Trophoblast cell (in vitro differentiated cells and primary cell): ENCODE measurements at regions not wholly inside any gene's neighbourhood (a gene's known extent, or its start where the extent isn't known, plus 50 kb on each side); places are given as distances from the start of the nearest gene placed in this dataset.
A peak's percentile ranks its signal among the peaks of the same experiment; 100 is the strongest.

Experiments
- DNase-seq, 2 donors: peaks; one replicate each; pipeline ENCODE4 v3.0.0-alpha.2; 2016
- H2AFZ ChIP-seq: 2 replicates; pipeline ENCODE4 v1.6.1; 2013; ENCODE audit warnings: low read length, moderate library complexity, mild to moderate bottlenecking; ENCODE audit not compliant: insufficient read depth, poor library complexity
- H2AK5ac ChIP-seq: 2 replicates; pipeline ENCODE4 v1.6.1; 2013; ENCODE audit warnings: mild to moderate bottlenecking, low read length
- H2BK120ac ChIP-seq: 2 replicates; pipeline ENCODE4 v1.6.1; 2013; ENCODE audit warnings: low read length, mild to moderate bottlenecking, moderate library complexity; ENCODE audit not compliant: insufficient read depth, poor library complexity
- H2BK12ac ChIP-seq: 2 replicates; pipeline ENCODE4 v1.6.1; 2013; ENCODE audit warnings: mild to moderate bottlenecking, low read length, moderate library complexity
- H2BK5ac ChIP-seq: 2 replicates; pipeline ENCODE4 v1.6.1; 2013; ENCODE audit warnings: low read length, low read depth, moderate library complexity, mild to moderate bottlenecking; ENCODE audit not compliant: poor library complexity
- H3K14ac ChIP-seq: 2 replicates; pipeline ENCODE4 v1.6.1; 2013; ENCODE audit warnings: mild to moderate bottlenecking, low read length
- H3K18ac ChIP-seq: 2 replicates; pipeline ENCODE4 v1.6.1; 2013; ENCODE audit warnings: mild to moderate bottlenecking, low read length
- H3K23ac ChIP-seq: 2 replicates; pipeline ENCODE4 v1.6.1; 2013; ENCODE audit warnings: low read length
- H3K27ac ChIP-seq: 2 replicates; pipeline ENCODE4 v1.5.1; 2013; ENCODE audit warnings: low read depth, mild to moderate bottlenecking, inconsistent platforms, low read length, moderate library complexity
- H3K27me3 ChIP-seq: 2 replicates; pipeline ENCODE4 v1.6.1; 2013; ENCODE audit warnings: inconsistent platforms, mild to moderate bottlenecking, low read length, moderate library complexity; ENCODE audit not compliant: insufficient read depth
- H3K36me3 ChIP-seq, 2 experiments: 1 replicate in 1 of 2; 2 replicates in 1 of 2; pipeline ENCODE4 v1.6.1; 2013; ENCODE audit warnings: low read length in 2 of 2, mild to moderate bottlenecking in 2 of 2, moderate library complexity in 1 of 2; ENCODE audit not compliant: insufficient read depth in 2 of 2, control insufficient read depth in 1 of 2
- H3K4ac ChIP-seq: 2 replicates; pipeline ENCODE4 v1.6.1; 2013; ENCODE audit warnings: low read depth, mild to moderate bottlenecking, low read length, moderate library complexity
- H3K4me1 ChIP-seq, 2 experiments: 1 replicate in 1 of 2; 2 replicates in 1 of 2; pipeline ENCODE4 v1.6.1; 2013; ENCODE audit warnings: low read length in 2 of 2, mild to moderate bottlenecking in 2 of 2, moderate library complexity in 1 of 2; ENCODE audit not compliant: insufficient read depth in 2 of 2, control insufficient read depth in 1 of 2
- H3K4me2 ChIP-seq: 2 replicates; pipeline ENCODE4 v1.6.1; 2013; ENCODE audit warnings: inconsistent platforms, mild to moderate bottlenecking, low read length, moderate library complexity
- H3K4me3 ChIP-seq: 2 replicates; pipeline ENCODE4 v1.5.1; 2013; ENCODE audit warnings: mild to moderate bottlenecking, low read depth, low read length, inconsistent platforms
- H3K79me1 ChIP-seq: one replicate; pipeline ENCODE4 v1.6.1; 2013; ENCODE audit warnings: low read length
- H3K79me2 ChIP-seq: 2 replicates; pipeline ENCODE4 v1.6.1; 2013; ENCODE audit warnings: low read length, mild to moderate bottlenecking; ENCODE audit not compliant: control insufficient read depth, insufficient read depth, poor library complexity
- H3K9ac ChIP-seq: 2 replicates; pipeline ENCODE4 v1.6.1; 2013; ENCODE audit warnings: mild to moderate bottlenecking, low read length
- H3K9me3 ChIP-seq: 2 replicates; pipeline ENCODE4 v1.6.1; 2013; ENCODE audit warnings: low read depth, mild to moderate bottlenecking, control low read depth, inconsistent platforms, low read length; ENCODE audit not compliant: insufficient read depth
- H4K12ac ChIP-seq: 2 replicates; pipeline ENCODE4 v1.6.1; 2013; ENCODE audit warnings: low read depth, mild to moderate bottlenecking, low read length, moderate library complexity
- H4K8ac ChIP-seq: 2 replicates; pipeline ENCODE4 v1.6.1; 2013; ENCODE audit warnings: low read depth, mild to moderate bottlenecking, low read length, moderate library complexity
- H4K91ac ChIP-seq: one replicate; pipeline ENCODE4 v1.6.1; 2013; ENCODE audit warnings: low read depth, mild to moderate bottlenecking, low read length, moderate library complexity
- WGBS: extraction: QIAGEN DNeasy Blood & Tissue Kit; methylation state at CpG from one replicate; pipeline ENCODE4 v1.1.7; 2013; ENCODE audit warnings: missing lambda C conversion rate; ENCODE audit not compliant: insufficient read length, insufficient coverage; ENCODE audit errors: extremely low coverage; 5-methylcytosine and 5-hydroxymethylcytosine counted together

DNA sequence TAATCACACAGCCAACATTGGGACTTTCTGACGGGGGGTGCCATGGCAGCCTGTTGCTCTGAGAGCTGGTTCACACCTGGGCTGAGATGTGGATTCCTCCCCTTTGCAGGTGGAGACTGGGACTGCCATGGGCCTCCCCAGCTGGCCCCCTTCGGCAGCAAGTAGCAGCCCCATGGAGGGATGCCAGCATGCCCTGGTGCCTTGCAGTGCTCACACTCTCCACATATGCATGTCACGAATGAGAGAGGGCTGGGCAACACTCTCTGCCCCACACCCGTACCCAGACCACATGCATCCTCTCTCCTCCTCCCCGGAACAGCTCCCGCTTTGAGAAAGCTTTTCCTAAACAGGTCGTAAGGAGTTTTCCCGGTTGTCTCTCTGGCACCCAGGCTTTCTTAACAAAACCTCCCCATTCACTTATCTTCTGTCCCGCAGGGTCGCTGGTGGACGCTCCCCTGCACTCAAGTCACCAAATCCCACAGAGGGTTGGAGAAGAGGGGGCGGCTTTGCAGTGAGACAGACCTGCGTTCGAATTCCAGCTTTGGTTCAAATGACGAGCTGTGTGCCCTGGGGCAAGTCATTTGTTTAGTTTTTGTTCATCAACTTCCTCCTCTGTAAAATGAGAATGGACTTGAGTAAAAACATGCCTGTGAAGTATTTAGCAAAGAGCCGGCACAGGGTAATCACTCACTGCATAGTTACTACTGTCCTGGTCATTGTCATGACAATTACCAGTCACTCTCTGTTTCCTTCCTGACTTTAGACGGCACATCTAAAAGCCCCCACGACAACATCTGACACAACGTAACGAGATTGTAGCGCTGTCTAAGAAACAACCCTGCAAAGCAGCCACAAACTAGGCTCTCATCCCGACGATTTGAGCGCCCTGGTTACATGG is 231.3 kb upstream of the B3GAT1 start:
- Histone ChIP-seq H3K4me1 (peaks cover 21 to 23% of the 10 kb centered on the region in 2 experiments), H2BK12ac (peak overlapping the region; percentile 62), H4K12ac (no peak overlapping the region), H3K23ac (no peak overlapping the region), H3K4me2 (peak overlapping the region; percentile 42), H3K9me3 (peaks cover 2% of the 10 kb centered on the region), H4K91ac (peak overlapping the region; percentile 57), H2BK5ac (peak overlapping the region; percentile 24), H3K27ac (peak overlapping the region; percentile 14), H3K14ac (peak overlapping the region; percentile 36), H3K18ac (peak overlapping the region; percentile 67), H2BK120ac (peak overlapping the region; percentile 48), H3K4ac (peak overlapping the region; percentile 16), H3K9ac (no peak overlapping the region), H3K79me1 (peaks cover 8% of the 10 kb centered on the region), H2AFZ (no peak overlapping the region), H3K4me3 (no peak overlapping the region), H4K8ac (no peak overlapping the region), H3K27me3 (no peaks in the 10 kb centered on the region), H3K79me2 (no peaks in the 10 kb centered on the region), H2AK5ac (peak overlapping the region; percentile 55), H3K36me3 (no peaks in the 10 kb centered on the region)
- no CpG with 5 or more reads among the region's 24 CpGs for WGBS
- DNase-seq, result no peak

DNA sequence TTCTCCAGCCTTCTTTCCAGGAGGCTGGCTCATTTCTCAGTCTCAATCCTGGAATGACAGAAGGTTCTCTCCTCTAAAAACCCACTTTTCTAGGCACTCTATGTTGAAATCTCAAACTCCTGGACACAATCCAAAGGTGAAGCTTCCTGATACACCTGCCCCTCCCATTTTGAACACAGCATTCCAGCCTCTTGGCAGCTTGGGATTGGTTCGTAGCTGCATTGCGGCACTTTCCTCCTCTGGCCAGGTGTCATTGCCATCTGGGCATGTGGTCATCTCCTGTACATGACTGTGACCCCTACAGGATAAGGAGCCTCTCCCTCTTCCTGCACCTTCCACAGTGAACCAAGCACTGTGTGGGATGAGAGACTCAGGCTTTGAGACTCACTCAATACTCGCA is 230.2 kb upstream of the B3GAT1 start:
- H3K27me3 ChIP-seq, result no peaks in the 10 kb centered on the region
- H2AK5ac ChIP-seq, result no peak overlapping the region
- no peak overlapping the region for H2BK120ac ChIP-seq
- H3K79me1 ChIP-seq, result peaks cover 8% of the 10 kb centered on the region
- H3K4me2 ChIP-seq, result no peak overlapping the region
- H3K79me2 ChIP-seq, result no peaks in the 10 kb centered on the region
- H2BK12ac ChIP-seq, result peak overlapping the region; percentile 6
- no peak overlapping the region for H3K27ac ChIP-seq
- WGBS, result no CpG with 5 or more reads among the region's 3 CpGs
- H3K14ac ChIP-seq, result no peak overlapping the region
- no peak overlapping the region for H2BK5ac ChIP-seq
- H3K9ac ChIP-seq, result no peak overlapping the region
- H3K4me3 ChIP-seq, result no peak overlapping the region
- H4K8ac ChIP-seq, result no peak overlapping the region
- no peak overlapping the region for H3K4ac ChIP-seq
- no peak for DNase-seq
- H3K4me1 ChIP-seq, result peaks cover 18 to 20% of the 10 kb centered on the region in 2 experiments
- H3K36me3 ChIP-seq, result no peaks in the 10 kb centered on the region
- H3K23ac ChIP-seq, result no peak overlapping the region
- no peak overlapping the region for H3K18ac ChIP-seq
- H3K9me3 ChIP-seq, result peaks cover 2% of the 10 kb centered on the region
- H4K12ac ChIP-seq, result no peak overlapping the region
- no peak overlapping the region for H2AFZ ChIP-seq
- no peak overlapping the region for H4K91ac ChIP-seq

DNA sequence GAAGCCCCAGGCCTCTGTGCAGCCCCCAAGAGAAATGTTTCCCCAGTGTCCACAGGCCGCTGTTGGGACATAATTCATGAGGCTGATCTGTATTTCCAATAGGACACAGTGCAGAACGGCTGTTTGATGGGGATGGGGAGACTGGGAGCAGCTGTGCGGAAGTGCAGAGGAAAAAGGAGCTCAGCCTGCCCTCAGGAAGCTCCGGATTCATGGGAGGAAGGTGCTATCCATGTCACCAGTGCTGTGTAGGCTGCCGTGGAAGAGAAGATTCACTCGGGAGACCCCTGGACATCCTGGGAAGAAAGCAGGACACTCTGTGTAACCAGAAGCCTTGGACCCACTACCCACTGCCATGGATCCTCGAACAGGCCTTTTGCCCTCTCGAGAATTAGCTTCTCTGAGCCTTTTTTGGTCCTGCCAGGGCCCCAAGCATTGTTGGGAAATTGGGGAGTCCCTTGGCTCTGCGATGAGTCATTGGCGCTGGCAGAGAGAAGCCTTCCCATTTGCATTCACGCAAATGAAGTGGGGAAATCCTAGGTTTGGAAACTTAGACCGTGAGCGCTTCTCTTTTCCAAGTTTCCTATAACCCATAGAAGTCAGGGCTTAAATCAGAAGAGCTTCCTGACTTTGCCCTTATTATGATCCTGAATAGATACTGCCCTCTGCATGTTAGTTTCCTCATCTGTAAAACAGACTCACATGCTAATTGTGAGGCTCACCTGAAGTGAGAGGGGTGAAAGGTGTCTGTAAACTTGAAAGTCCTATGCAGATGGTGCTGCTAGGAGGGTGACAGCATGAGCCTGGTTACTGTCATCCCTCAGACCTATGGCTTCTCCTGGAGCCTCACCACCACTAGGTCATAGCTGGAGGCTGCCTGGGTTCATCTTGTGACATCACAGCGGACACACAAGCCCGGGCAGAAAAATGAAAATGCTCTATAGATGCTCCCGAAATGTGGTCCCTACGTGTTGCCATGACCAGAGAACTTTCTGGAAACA is 229.2 kb upstream of the B3GAT1 start:
- H3K27me3 ChIP-seq, result no peaks in the 10 kb centered on the region
- no peak overlapping the region for H4K8ac ChIP-seq
- no peak overlapping the region for H4K91ac ChIP-seq
- H3K9me3 ChIP-seq, result peaks cover 2% of the 10 kb centered on the region
- H3K18ac ChIP-seq, result no peak overlapping the region
- no peak overlapping the region for H2BK120ac ChIP-seq
- no peak overlapping the region for H3K4ac ChIP-seq
- H3K4me1 ChIP-seq, result peaks cover 18 to 20% of the 10 kb centered on the region in 2 experiments
- no peak for DNase-seq
- no peak overlapping the region for H2BK12ac ChIP-seq
- peaks cover 8% of the 10 kb centered on the region for H3K79me1 ChIP-seq
- H3K27ac ChIP-seq, result no peak overlapping the region
- no peak overlapping the region for H3K23ac ChIP-seq
- no peaks in the 10 kb centered on the region for H3K36me3 ChIP-seq
- H2AFZ ChIP-seq, result no peak overlapping the region
- H3K4me3 ChIP-seq, result no peak overlapping the region
- no peak overlapping the region for H3K14ac ChIP-seq
- H3K9ac ChIP-seq, result no peak overlapping the region
- no peak overlapping the region for H3K4me2 ChIP-seq
- no peak overlapping the region for H2BK5ac ChIP-seq
- no CpG with 5 or more reads among the region's 17 CpGs for WGBS
- H3K79me2 ChIP-seq, result no peaks in the 10 kb centered on the region
- H2AK5ac ChIP-seq, result no peak overlapping the region
- no peak overlapping the region for H4K12ac ChIP-seq

DNA sequence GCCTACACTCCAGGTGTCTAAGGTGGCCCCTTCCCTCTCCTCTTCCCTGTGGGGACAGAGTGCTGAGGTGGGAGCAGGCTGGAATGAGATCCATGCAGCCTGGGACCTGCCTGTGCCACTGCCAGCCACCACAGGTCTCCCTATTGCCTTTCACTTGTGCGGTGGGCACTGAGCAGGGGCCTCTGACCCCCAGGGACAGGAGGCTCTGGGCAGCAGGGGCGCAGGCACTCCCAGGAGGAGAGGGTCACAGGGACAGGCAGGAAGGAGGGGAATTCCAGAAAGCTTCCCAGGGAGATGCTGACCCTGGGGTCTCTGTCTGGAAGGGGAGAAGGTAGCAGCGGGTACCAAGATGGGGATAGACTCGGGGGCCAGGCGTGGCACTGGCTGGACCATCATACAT is 228.5 kb upstream of the B3GAT1 start:
- H4K12ac ChIP-seq, result no peak overlapping the region
- H2BK120ac ChIP-seq, result no peak overlapping the region
- no peak overlapping the region for H3K18ac ChIP-seq
- no peak overlapping the region for H3K4me2 ChIP-seq
- H2AK5ac ChIP-seq, result no peak overlapping the region
- H3K79me2 ChIP-seq, result no peaks in the 10 kb centered on the region
- no peak overlapping the region for H3K27ac ChIP-seq
- DNase-seq, result no peak
- no peak overlapping the region for H3K9ac ChIP-seq
- H2BK5ac ChIP-seq, result no peak overlapping the region
- H3K4me3 ChIP-seq, result no peak overlapping the region
- peaks cover 8% of the 10 kb centered on the region for H3K79me1 ChIP-seq
- H3K27me3 ChIP-seq, result no peaks in the 10 kb centered on the region
- no peaks in the 10 kb centered on the region for H3K36me3 ChIP-seq
- H4K8ac ChIP-seq, result no peak overlapping the region
- H3K4ac ChIP-seq, result no peak overlapping the region
- WGBS, result no CpG with 5 or more reads among the region's 5 CpGs
- H3K23ac ChIP-seq, result no peak overlapping the region
- no peak overlapping the region for H3K14ac ChIP-seq
- peaks cover 2% of the 10 kb centered on the region for H3K9me3 ChIP-seq
- no peak overlapping the region for H2BK12ac ChIP-seq
- peaks cover 18 to 20% of the 10 kb centered on the region in 2 experiments for H3K4me1 ChIP-seq
- H2AFZ ChIP-seq, result no peak overlapping the region
- H4K91ac ChIP-seq, result no peak overlapping the region
